VCaP (cell line): ENCODE measurements at regions not wholly inside any gene's neighbourhood (a gene's known extent, or its start where the extent isn't known, plus 50 kb on each side); places are given as distances from the start of the nearest gene placed in this dataset.

ENCODE experiments used
- H3K27ac ChIP-seq: fragments of 450-650 bp; 2 replicates; pipeline ENCODE4 v1.5.1; 2017
- TF ChIP-seq, protein P1 (sequence below): fragments of 450-650 bp; conservative IDR thresholded peaks from 2 replicates; pipeline ENCODE4 v1.5.1; 2017; ENCODE audit warnings: mild to moderate bottlenecking, moderate library complexity

DNA sequence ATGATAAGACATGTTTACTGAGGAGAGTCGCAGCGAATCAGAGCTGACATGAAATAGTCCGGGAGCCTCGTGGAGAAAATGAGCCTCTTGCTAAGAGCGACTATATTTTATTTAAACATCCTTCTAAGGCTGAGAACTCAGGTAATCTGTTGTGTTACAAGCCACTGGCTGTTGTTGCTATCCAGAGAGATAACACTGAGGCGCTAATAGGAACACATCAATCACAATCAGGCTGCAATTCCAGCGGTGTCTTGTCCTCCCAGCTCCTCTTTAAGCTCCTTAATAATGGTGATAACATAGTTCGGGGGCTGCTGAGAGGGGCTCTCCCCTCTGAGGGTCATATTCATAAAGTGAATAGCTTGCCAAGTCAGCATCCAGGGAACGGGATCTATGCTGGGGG lies 95.1 kb downstream of the INSIG2 start:
- TF ChIP-seq, protein P1, sequence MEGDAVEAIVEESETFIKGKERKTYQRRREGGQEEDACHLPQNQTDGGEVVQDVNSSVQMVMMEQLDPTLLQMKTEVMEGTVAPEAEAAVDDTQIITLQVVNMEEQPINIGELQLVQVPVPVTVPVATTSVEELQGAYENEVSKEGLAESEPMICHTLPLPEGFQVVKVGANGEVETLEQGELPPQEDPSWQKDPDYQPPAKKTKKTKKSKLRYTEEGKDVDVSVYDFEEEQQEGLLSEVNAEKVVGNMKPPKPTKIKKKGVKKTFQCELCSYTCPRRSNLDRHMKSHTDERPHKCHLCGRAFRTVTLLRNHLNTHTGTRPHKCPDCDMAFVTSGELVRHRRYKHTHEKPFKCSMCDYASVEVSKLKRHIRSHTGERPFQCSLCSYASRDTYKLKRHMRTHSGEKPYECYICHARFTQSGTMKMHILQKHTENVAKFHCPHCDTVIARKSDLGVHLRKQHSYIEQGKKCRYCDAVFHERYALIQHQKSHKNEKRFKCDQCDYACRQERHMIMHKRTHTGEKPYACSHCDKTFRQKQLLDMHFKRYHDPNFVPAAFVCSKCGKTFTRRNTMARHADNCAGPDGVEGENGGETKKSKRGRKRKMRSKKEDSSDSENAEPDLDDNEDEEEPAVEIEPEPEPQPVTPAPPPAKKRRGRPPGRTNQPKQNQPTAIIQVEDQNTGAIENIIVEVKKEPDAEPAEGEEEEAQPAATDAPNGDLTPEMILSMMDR = no peak
- H3K27ac ChIP-seq = no peak overlapping the region

DNA sequence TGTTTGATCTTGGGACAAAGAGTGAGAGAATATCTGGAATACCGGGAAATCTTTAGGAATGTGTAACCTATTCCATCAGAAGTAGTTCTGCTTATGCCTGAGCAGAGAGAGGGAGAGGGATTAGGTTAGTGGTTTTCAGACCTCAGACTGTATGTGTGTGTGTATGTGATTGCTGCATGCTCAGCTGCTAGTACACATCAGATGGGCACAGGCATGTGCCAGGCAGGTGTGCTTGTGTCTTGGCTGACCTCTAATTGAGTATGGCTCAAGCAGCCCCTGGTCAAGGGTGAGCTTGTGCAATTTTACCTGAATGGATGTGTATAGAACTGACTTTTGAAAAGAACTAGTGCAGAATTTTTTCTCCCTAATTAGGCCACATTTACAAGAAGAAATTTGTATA lies 91.2 kb downstream of the INSIG2 start:
- no peak overlapping the region for H3K27ac ChIP-seq
- TF ChIP-seq, protein P1 = no peak

DNA sequence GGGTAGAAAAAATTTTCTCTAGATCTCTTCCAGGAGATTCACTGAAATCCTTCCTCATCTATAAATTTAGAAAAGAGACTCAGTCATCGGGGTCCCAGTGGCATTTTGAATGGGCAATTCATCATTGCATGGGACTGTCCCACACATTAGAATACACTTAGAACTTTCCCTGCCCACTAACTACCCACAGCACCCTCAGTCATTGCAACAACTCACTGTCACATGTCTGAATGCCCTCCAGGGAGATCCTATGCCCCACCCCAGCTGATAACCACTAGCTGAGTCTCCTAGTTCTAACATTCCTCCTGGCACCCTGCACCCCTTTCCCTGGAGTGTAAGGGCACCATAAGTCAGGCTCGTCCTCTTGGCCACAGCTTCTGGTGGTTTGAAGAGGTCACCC lies 89.6 kb downstream of the INSIG2 start:
- TF ChIP-seq, protein P1 = no peak
- no peak overlapping the region for H3K27ac ChIP-seq

DNA sequence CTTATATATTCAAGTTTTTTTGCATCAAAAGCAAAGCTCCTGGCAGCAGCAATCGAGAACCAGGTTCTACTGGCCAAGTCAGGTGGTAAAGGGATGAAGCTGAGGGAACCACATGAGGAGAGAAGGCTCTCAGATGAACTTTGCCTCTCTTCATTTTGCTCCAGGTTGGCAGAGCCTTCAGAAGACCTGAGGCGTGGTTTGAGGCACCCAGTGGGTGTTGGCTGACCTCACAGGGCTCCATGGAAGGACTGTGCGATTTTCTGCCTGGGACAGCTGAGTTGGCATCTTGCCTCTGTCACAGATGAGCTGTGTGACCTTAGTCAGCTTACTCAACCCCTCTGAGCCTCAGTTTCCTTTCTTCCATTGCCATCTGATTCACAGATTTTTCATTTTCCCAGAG lies 89.0 kb downstream of the INSIG2 start:
- H3K27ac ChIP-seq = no peak overlapping the region
- TF ChIP-seq, protein P1 = no peak

DNA sequence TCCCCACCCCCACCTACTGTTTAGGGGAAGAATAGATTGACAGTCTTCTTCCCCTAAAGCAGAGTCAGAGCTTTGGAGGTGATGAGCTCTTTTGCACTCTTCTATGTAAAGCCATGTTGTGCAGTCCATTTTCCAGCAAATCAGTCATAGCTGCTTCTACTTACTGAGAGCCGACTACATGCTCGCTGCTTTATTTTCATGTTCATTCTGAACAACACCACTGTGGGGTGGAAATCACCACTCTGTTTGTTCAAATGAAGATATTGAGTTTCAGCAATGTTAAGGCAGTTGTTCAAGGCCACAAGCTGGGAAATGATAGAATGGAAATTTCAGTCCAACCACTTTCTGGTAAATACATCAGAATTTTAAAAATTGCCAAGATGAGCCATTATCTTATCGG lies 88.3 kb downstream of the INSIG2 start:
- H3K27ac ChIP-seq = no peak overlapping the region
- TF ChIP-seq, protein P1 = no peak

DNA sequence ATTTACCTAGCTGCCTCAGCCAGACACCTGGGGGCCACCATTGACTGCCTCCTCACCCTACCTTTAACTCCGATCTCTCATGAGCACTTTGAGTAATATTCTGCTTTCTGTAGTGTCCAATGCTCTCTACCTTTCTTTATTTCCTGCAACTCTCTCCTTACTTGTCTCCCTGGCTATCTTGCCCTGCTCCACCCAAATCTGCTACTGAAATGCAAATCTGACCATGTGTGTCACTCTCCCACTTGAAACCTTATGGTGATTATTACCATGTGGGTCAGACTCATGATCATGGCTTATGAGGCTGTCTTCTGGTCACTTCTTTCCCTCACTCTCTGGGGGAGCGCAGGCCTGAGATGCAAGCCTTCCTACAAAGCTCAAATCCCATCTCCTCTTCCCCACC lies 83.3 kb downstream of the INSIG2 start:
- TF ChIP-seq, protein P1 = no peak

DNA sequence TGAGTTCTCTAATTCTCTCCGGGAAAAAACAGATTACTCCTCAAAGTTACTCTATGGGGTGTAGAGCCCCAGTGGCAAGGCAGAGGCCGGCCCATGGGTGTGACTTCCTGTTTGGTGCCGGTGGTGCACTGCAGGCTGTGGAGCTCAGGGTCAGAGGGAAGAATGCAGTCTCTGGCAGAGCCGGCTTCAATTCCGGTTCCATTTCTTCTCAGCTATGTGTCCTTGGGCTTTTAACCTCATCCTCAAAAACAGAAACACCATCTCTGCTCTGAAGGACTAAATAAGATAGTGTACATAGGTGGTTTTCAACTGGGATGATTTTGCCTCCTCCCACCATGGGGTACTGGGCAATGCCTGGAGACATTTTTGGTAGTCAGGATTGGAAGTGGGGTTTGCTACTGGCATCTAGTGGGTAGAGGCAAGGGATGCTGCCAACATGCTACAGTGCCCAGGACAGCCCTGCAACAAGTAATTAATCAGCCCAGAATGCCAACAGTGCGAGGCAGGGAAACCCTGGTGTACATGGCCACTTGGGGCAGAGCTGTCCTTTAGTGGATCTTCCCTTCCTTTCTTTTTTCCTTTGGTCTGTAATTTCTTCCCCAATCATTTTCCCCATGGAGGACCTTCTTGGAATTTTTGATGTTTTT lies 81.2 kb downstream of the INSIG2 start:
- no peak overlapping the region for H3K27ac ChIP-seq
- TF ChIP-seq, protein P1 = no peak

More for the DNA sequence above, 83.3 kb downstream of the INSIG2 start:
- H3K27ac ChIP-seq = no peak overlapping the region
